OCI-LY1 (cell line): ENCODE measurements at regions not wholly inside any gene's neighbourhood (a gene's known extent, or its start where the extent isn't known, plus 50 kb on each side); places are given as distances from the start of the nearest gene placed in this dataset.

ENCODE experiments used
- H2AFZ ChIP-seq: fragments of 200-600 bp; sonication (generic), shearing (Covaris generic); 2 replicates; pipeline ENCODE4 v1.6.0; 2014; ENCODE audit warnings: antibody characterized with exemption, mild to moderate bottlenecking, low read length
- H3F3A ChIP-seq: fragments of 200-600 bp; sonication (generic), shearing (Covaris generic); 2 replicates; pipeline ENCODE4 v1.6.0; 2014; ENCODE audit warnings: mild to moderate bottlenecking, antibody characterized with exemption, low read length, moderate library complexity; ENCODE audit not compliant: insufficient read depth
- H3K27ac ChIP-seq: fragments of 200-600 bp; sonication (generic); 2 replicates; pipeline ENCODE4 v1.5.1; 2014; ENCODE audit warnings: low read length, mixed run types, mild to moderate bottlenecking, low read depth; ENCODE audit not compliant: poor library complexity, severe bottlenecking
- H3K27me3 ChIP-seq: fragments of 200-600 bp; sonication (generic); 2 replicates; pipeline ENCODE4 v1.6.0; 2014; ENCODE audit warnings: antibody characterized with exemption, mild to moderate bottlenecking, low read length, moderate library complexity; ENCODE audit not compliant: insufficient read depth
- H3K36me3 ChIP-seq: fragments of 200-600 bp; sonication (generic); 2 replicates; pipeline ENCODE4 v1.6.1; 2014; ENCODE audit warnings: mild to moderate bottlenecking, antibody characterized with exemption, low read length, moderate library complexity, mixed read lengths; ENCODE audit not compliant: insufficient read depth
- H3K4me1 ChIP-seq: fragments of 200-600 bp; sonication (generic); 2 replicates; pipeline ENCODE4 v1.5.1; 2014; ENCODE audit warnings: mild to moderate bottlenecking, low read length, moderate library complexity; ENCODE audit not compliant: insufficient read depth, severe bottlenecking
- H3K4me2 ChIP-seq: fragments of 200-600 bp; sonication (generic), shearing (Covaris generic); 2 replicates; pipeline ENCODE4 v1.6.1; 2014; ENCODE audit warnings: low read length
- H3K4me3 ChIP-seq: fragments of 200-600 bp; sonication (generic); 2 replicates; pipeline ENCODE4 v1.5.1; 2014; ENCODE audit warnings: low read length, low read depth, mild to moderate bottlenecking, mixed read lengths; ENCODE audit not compliant: poor library complexity, severe bottlenecking
- H3K79me2 ChIP-seq: fragments of 200-600 bp; shearing (Covaris generic); 2 replicates; pipeline ENCODE4 v1.6.1; 2016; ENCODE audit warnings: mixed run types, low read length, mixed read lengths; ENCODE audit not compliant: insufficient read depth
- H3K9ac ChIP-seq: fragments of 200-600 bp; sonication (generic), shearing (Covaris generic); 2 replicates; pipeline ENCODE4 v1.6.1; 2014; ENCODE audit warnings: mild to moderate bottlenecking, low read length, mixed read lengths
- H3K9me2 ChIP-seq: fragments of 200-600 bp; sonication (generic), shearing (Covaris generic); 2 replicates; pipeline ENCODE4 v1.6.1; 2014; ENCODE audit warnings: low read depth, mild to moderate bottlenecking, low read length, mixed read lengths
- H3K9me3 ChIP-seq: fragments of 200-600 bp; shearing (Covaris generic); 2 replicates; pipeline ENCODE4 v1.6.1; 2014; ENCODE audit warnings: low read length, mixed read lengths
- H4K20me1 ChIP-seq: fragments of 200-600 bp; sonication (generic), shearing (Covaris generic); 2 replicates; pipeline ENCODE4 v1.6.0; 2016; ENCODE audit warnings: mild to moderate bottlenecking, low read length; ENCODE audit not compliant: insufficient read depth
- CTCF ChIP-seq: fragments of 200-600 bp; sonication (generic), shearing (Covaris generic); IDR thresholded peaks from 2 replicates; pipeline ENCODE4 v1.5.1; 2017; ENCODE audit warnings: mild to moderate bottlenecking, antibody characterized with exemption, low read length, moderate library complexity, mixed read lengths
- EZH2 ChIP-seq: fragments of 200-600 bp; sonication (generic), shearing (Covaris generic); IDR thresholded peaks from 2 replicates; pipeline ENCODE4 v1.8.0; 2017; ENCODE audit warnings: borderline replicate concordance, mixed run types, mild to moderate bottlenecking, antibody characterized with exemption, low read length, moderate library complexity, mixed read lengths

GRCh38 chr3:59186725-59187124 is 136.9 kb upstream of the CFAP20DC start:
- Histone ChIP-seq H3K27ac (no peak overlapping the region), H2AFZ (no peak overlapping the region), H3K36me3 (no peaks in the 10 kb centered on the region), H4K20me1 (no peaks in the 10 kb centered on the region), H3F3A (no peaks in the 10 kb centered on the region), H3K9me3 (no peaks in the 10 kb centered on the region), H3K79me2 (no peaks in the 10 kb centered on the region), H3K9ac (no peak overlapping the region), H3K4me3 (no peak overlapping the region), H3K4me2 (no peak overlapping the region), H3K9me2 (no peaks in the 10 kb centered on the region), H3K27me3 (no peaks in the 10 kb centered on the region), H3K4me1 (no peaks in the 10 kb centered on the region)
- TF ChIP-seq EZH2 (no peak), CTCF (no peak)

GRCh38 chr3:59185591-59186369 is 136.0 kb upstream of the CFAP20DC start:
- H3K27me3 ChIP-seq, result no peaks in the 10 kb centered on the region
- no peaks in the 10 kb centered on the region for H3K9me3 ChIP-seq
- no peaks in the 10 kb centered on the region for H3K79me2 ChIP-seq
- H3K4me3 ChIP-seq, result no peak overlapping the region
- no peaks in the 10 kb centered on the region for H3K4me1 ChIP-seq
- no peak overlapping the region for H3K27ac ChIP-seq
- H3K9ac ChIP-seq, result no peak overlapping the region
- no peaks in the 10 kb centered on the region for H4K20me1 ChIP-seq
- no peaks in the 10 kb centered on the region for H3K36me3 ChIP-seq
- TF ChIP-seq EZH2 (no peak), CTCF (no peak)
- H2AFZ ChIP-seq, result no peak overlapping the region
- no peaks in the 10 kb centered on the region for H3K9me2 ChIP-seq
- H3K4me2 ChIP-seq, result no peak overlapping the region
- H3F3A ChIP-seq, result no peaks in the 10 kb centered on the region

- no peak overlapping the region for H3K9ac ChIP-seq
- no peaks in the 10 kb centered on the region for H3K9me3 ChIP-seq
- H3K36me3 ChIP-seq, result no peaks in the 10 kb centered on the region
- H3K4me1 ChIP-seq, result no peaks in the 10 kb centered on the region
- no peaks in the 10 kb centered on the region for H3F3A ChIP-seq
- H4K20me1 ChIP-seq, result no peaks in the 10 kb centered on the region
- H2AFZ ChIP-seq, result no peak overlapping the region
- no peak overlapping the region for H3K4me3 ChIP-seq
- no peaks in the 10 kb centered on the region for H3K79me2 ChIP-seq
- H3K4me2 ChIP-seq, result no peak overlapping the region
- H3K9me2 ChIP-seq, result no peaks in the 10 kb centered on the region
- H3K27me3 ChIP-seq, result no peaks in the 10 kb centered on the region
- H3K27ac ChIP-seq, result no peak overlapping the region
- TF ChIP-seq CTCF (no peak), EZH2 (no peak)
These were observed 130.2 kb upstream of the CFAP20DC start for GRCh38 chr3:59180006-59180405.
